GM12878 (cell line): ENCODE measurements at regions not wholly inside any gene's neighbourhood (a gene's known extent, or its start where the extent isn't known, plus 50 kb on each side); places are given as distances from the start of the nearest gene placed in this dataset.
A peak's percentile ranks its signal among the peaks of the same experiment; 100 is the strongest.

Experiments used
- ATAC-seq: fragments of 200-7000 bp; cut with Tn5 transposase; 3 replicates; pipeline ENCODE4 v1.9.1; 2020; ENCODE audit warnings: mild to moderate bottlenecking, moderate library complexity
- BruUV-seq: library from RNA; stranded (reverse); fragments of 400-500 nt; replicated peaks from 2 replicates; lab custom pipeline; 2021; lab: Mats Ljungman, UMichigan
- CTCF ChIA-PET: fragments of 300-600 bp; sonication (Branson Sonifier 250); formaldehyde crosslinking; extraction: SDS; loops from one replicate; lab custom pipeline; 2021; ENCODE audit warnings: inconsistent platforms; lab: Yijun Ruan, JAX
- POLR2A ChIA-PET: fragments of 350-600 bp; formaldehyde crosslinking; extraction: SDS; loops from one replicate; lab custom pipeline; 2021; ENCODE audit warnings: inconsistent platforms; lab: Charles Lee
- RAD21 ChIA-PET: fragments of 300-600 bp; sonication (Branson Sonifier 250); formaldehyde crosslinking; loops from one replicate; lab custom pipeline; 2023; ENCODE audit warnings: antibody characterized with exemption; ENCODE audit not compliant: unreplicated experiment; lab: Charles Lee
- SMC1A ChIA-PET: fragments of 300-600 bp; sonication (Branson Sonifier 250); formaldehyde crosslinking; loops from one replicate; lab custom pipeline; 2023; ENCODE audit not compliant: unreplicated experiment, uncharacterized antibody; lab: Charles Lee
- DNase-seq: peaks from one replicate; pipeline ENCODE4 v3.0.0-alpha.2; 2011; ENCODE audit warnings: low read depth, low spot score
- FAIRE-seq: peaks from 3 replicates; lab custom pipeline; 2011; peaks lifted over from hg19 to GRCh38; lab: Jason Lieb, UNC
- H2AFZ ChIP-seq: 2 replicates; pipeline ENCODE4 v1.6.0; 2011; ENCODE audit warnings: low read depth, low read length, control low read depth; ENCODE audit not compliant: control insufficient read depth
- H3K27ac ChIP-seq: 2 replicates; pipeline ENCODE4 v1.5.1; 2011; ENCODE audit warnings: control low read depth; ENCODE audit not compliant: control insufficient read depth, insufficient read depth
- H3K27me3 ChIP-seq, 2 experiments: replicated peaks in 1 of 2; 2 replicates each; pipeline versions ENCODE4 v1.6.0 to v1.6.1; 2011; ENCODE audit warnings: low read length in 1 of 2; ENCODE audit not compliant: control insufficient read depth in 2 of 2, insufficient read depth in 2 of 2
- H3K36me3 ChIP-seq, 2 experiments: 2 replicates each; pipeline ENCODE4 v1.5.1; 2011; ENCODE audit warnings: low read length in 1 of 2; ENCODE audit not compliant: control insufficient read depth in 2 of 2, insufficient read depth in 2 of 2
- H3K4me1 ChIP-seq: 2 replicates; pipeline ENCODE4 v1.6.1; 2011; ENCODE audit warnings: mild to moderate bottlenecking, low read length, moderate library complexity, mixed read lengths; ENCODE audit not compliant: control insufficient read depth, insufficient read depth
- H3K4me2 ChIP-seq: 2 replicates; pipeline ENCODE4 v1.6.0; 2011; ENCODE audit warnings: control low read depth; ENCODE audit not compliant: control insufficient read depth, insufficient read depth
- H3K4me3 ChIP-seq: fragments of 200-600 bp; sonication (generic); 2 replicates; pipeline ENCODE4 v1.5.1; 2016
- H3K79me2 ChIP-seq: 2 replicates; pipeline ENCODE4 v1.6.0; 2011; ENCODE audit warnings: low read length; ENCODE audit not compliant: control insufficient read depth, insufficient read depth
- H3K9ac ChIP-seq: 2 replicates; pipeline ENCODE4 v1.8.0; 2011; ENCODE audit warnings: low read length, control low read depth, mixed read lengths; ENCODE audit not compliant: control insufficient read depth, insufficient read depth
- H3K9me3 ChIP-seq: replicated peaks from 3 replicates; pipeline ENCODE4 v1.5.1; 2011; ENCODE audit warnings: mild to moderate bottlenecking, low read length; ENCODE audit not compliant: control insufficient read depth, insufficient read depth
- H4K20me1 ChIP-seq: 2 replicates; pipeline ENCODE4 v1.6.0; 2011; ENCODE audit not compliant: control insufficient read depth, insufficient read depth
- EP300 ChIP-seq, 2 experiments: fragments of 150-350 bp in 1 of 2; IDR thresholded peaks; 2 replicates each; pipeline ENCODE4 v1.6.1; 2011 to 2012; ENCODE audit warnings: low read depth in 2 of 2, low read length in 2 of 2, borderline replicate concordance in 1 of 2, improper control_type of control experiment in 1 of 2, inconsistent platforms in 1 of 2; ENCODE audit not compliant: control insufficient read depth in 1 of 2
- ESRRA ChIP-seq: IDR thresholded peaks from 2 replicates; pipeline ENCODE4 v1.6.1; 2012; ENCODE audit warnings: mild to moderate bottlenecking, low read length, improper control_type of control experiment
- FOXM1 ChIP-seq: IDR thresholded peaks from 2 replicates; pipeline ENCODE4 v1.6.1; 2012; ENCODE audit warnings: low read depth, mild to moderate bottlenecking, inconsistent platforms, low read length, moderate library complexity
- IKZF2 ChIP-seq, 2 experiments: fragments of 450-650 bp; IDR thresholded peaks; 2 replicates each; pipeline ENCODE4 v1.6.1; 2017; ENCODE audit warnings: mild to moderate bottlenecking in 2 of 2, moderate library complexity in 2 of 2
- KDM1A ChIP-seq: fragments of 200-600 bp; sonication (generic); IDR thresholded peaks from 2 replicates; pipeline ENCODE4 v1.6.1; 2016; ENCODE audit warnings: borderline replicate concordance
- PAX5 ChIP-seq: IDR thresholded peaks from 2 replicates; pipeline ENCODE4 v1.6.1; 2011; ENCODE audit warnings: low read depth, low read length, borderline replicate concordance
- PML ChIP-seq: IDR thresholded peaks from 2 replicates; pipeline ENCODE4 v1.6.1; 2012; ENCODE audit warnings: low read length, inconsistent platforms
- POU2F2 ChIP-seq: IDR thresholded peaks from 3 replicates; pipeline ENCODE4 v1.6.1; 2011; ENCODE audit warnings: low read depth, mild to moderate bottlenecking, low read length, borderline replicate concordance
- PRDM15 ChIP-seq: fragments of 450-650 bp; formaldehyde crosslinking; IDR thresholded peaks from 2 replicates; pipeline ENCODE4 v1.4.0; 2020; ENCODE audit warnings: mild to moderate bottlenecking, moderate library complexity
- SREBF2 ChIP-seq: IDR thresholded peaks from 2 replicates; pipeline ENCODE4 v1.6.1; 2012; ENCODE audit warnings: mild to moderate bottlenecking, low read length
- SUPT20H ChIP-seq: IDR thresholded peaks from 2 replicates; pipeline ENCODE4 v1.6.1; 2011; ENCODE audit warnings: low read depth, mild to moderate bottlenecking, low read length, moderate library complexity, borderline replicate concordance; ENCODE audit not compliant: control insufficient read depth
- ZBED1 ChIP-seq: IDR thresholded peaks from 2 replicates; pipeline ENCODE4 v1.6.1; 2016; ENCODE audit warnings: borderline replicate concordance
- WGBS: methylation state at CpG from one replicate; pipeline ENCODE4 v1.1.6; 2016; ENCODE audit warnings: low lambda C conversion rate; ENCODE audit not compliant: insufficient replicate concordance, insufficient coverage; ENCODE audit errors: missing lambda C conversion rate; 5-methylcytosine and 5-hydroxymethylcytosine counted together
- in situ Hi-C: fragments of 300-500 bp; cut with MboI; formaldehyde crosslinking; loops from 9 replicates; pipeline ENCODE4 v1.14.3; 2018; ENCODE audit warnings: mixed read lengths
- intact Hi-C: fragments of 100-400 bp; cut with micrococcal nuclease; formaldehyde crosslinking; loops from one replicate; pipeline ENCODE4 v1.14.2; 2022; ENCODE audit not compliant: unreplicated experiment

GRCh38 chr5:23419115-23419514, 88.3 kb upstream of the PRDM9 start:
- no peak for DNase-seq
- Histone ChIP-seq H3K9ac (no peak overlapping the region), H3K36me3 (no peaks in the 10 kb centered on the region), H3K4me2 (no peak overlapping the region), H3K4me3 (no peak overlapping the region), H3K27me3 (no peaks in the 10 kb centered on the region), H3K27ac (no peak overlapping the region), H2AFZ (no peak overlapping the region), H4K20me1 (no peaks in the 10 kb centered on the region), H3K4me1 (no peaks in the 10 kb centered on the region), H3K79me2 (no peaks in the 10 kb centered on the region), H3K9me3 (no peaks in the 10 kb centered on the region)
- FAIRE-seq = no peak
- in situ Hi-C loops (no loop called here), intact Hi-C loops (no loop called here)
- no peak for TF ChIP-seq PAX5
- no peak for TF ChIP-seq FOXM1
- TF ChIP-seq ESRRA = no peak
- TF ChIP-seq PML = no peak
- TF ChIP-seq EP300 (IDR thresholded peaks at IDR 0.05; ENCODE audit: borderline replicate concordance in 1 of 2, control insufficient read depth in 1 of 2, low read depth in 2 of 2, low read length in 2 of 2) = no peak
- no peak for TF ChIP-seq POU2F2
- TF ChIP-seq SUPT20H = no peak
- ChIA-PET SMC1A (no interaction called here), RAD21 (no interaction called here), POLR2A (interaction anchor here (0.6 kb wide), 1 partner anchor 157 kb away, joined by 7 read pairs; no protein-coding TSS in a partner anchor), CTCF (no interaction called here)
- ATAC-seq = peak; percentile 60
- no TSS peak for BruUV-seq
- 0% methylated on average over 1 of the region's 1 CpG for WGBS

GRCh38 chr5:23412515-23412914, 94.9 kb upstream of the PRDM9 start:
- no peak overlapping the region for H2AFZ ChIP-seq
- ChIA-PET CTCF (no interaction called here), POLR2A (no interaction called here), RAD21 (no interaction called here), SMC1A (no interaction called here)
- BruUV-seq = no TSS peak
- DNase-seq = no peak
- H3K9ac ChIP-seq = no peak overlapping the region
- no peak overlapping the region for H3K27ac ChIP-seq
- H3K9me3 ChIP-seq = no peaks in the 10 kb centered on the region
- no peaks in the 10 kb centered on the region for H4K20me1 ChIP-seq
- H3K36me3 ChIP-seq = no peaks in the 10 kb centered on the region
- peak; percentile 78 for ATAC-seq
- WGBS = 7% methylated on average over 3 of the region's 3 CpGs
- H3K4me3 ChIP-seq = no peak overlapping the region
- no peaks in the 10 kb centered on the region for H3K79me2 ChIP-seq
- H3K27me3 ChIP-seq = no peaks in the 10 kb centered on the region
- H3K4me1 ChIP-seq = no peaks in the 10 kb centered on the region
- no peak for FAIRE-seq
- in situ Hi-C loops (no loop called here), intact Hi-C loops (loop anchor here (2.0 kb wide), 1 partner anchor 46 kb away; no protein-coding TSS in a partner anchor)
- no peak overlapping the region for H3K4me2 ChIP-seq
- TF ChIP-seq KDM1A (no peak), IKZF2 (IDR thresholded peaks at IDR 0.05) (peak in 1 of 2 experiments; percentile 27; a peak in 1 of 4 replicates), PRDM15 (CRISPR knock-in tag) (no peak), EP300 (IDR thresholded peaks at IDR 0.05; ENCODE audit: borderline replicate concordance in 1 of 2, control insufficient read depth in 1 of 2, low read depth in 2 of 2, low read length in 2 of 2) (0 out of 4 replicates have a peak, but pooled peaks of 1 of the 2 experiments have one; percentile 17), ZBED1 (no peak), SREBF2 (no peak)
